ENCODE measurements at regions not wholly inside any gene's neighbourhood (a gene's known extent, or its start where the extent isn't known, plus 50 kb on each side); places are given as distances from the start of the nearest gene placed in this dataset.

- TF ChIP-seq CTCF (IDR thresholded peaks at IDR 0.05) (no peak), ZFX (IDR thresholded peaks at IDR 0.05; ENCODE audit: borderline replicate concordance) (no peak)
These were observed 131.6 kb upstream of the PMEPA1 start for GRCh38 chr20:57841297-57841866.

Data from 22Rv1 (cell line).